ENCODE measurements at regions not wholly inside any gene's neighbourhood (a gene's known extent, or its start where the extent isn't known, plus 50 kb on each side); places are given as distances from the start of the nearest gene placed in this dataset.

GRCh38 chr13:73223372-73223781 is 164.6 kb downstream of the KLF5 start:
- in situ Hi-C loops (cut with MboI; ENCODE audit: low sequenced_read_pairs, unreplicated experiment), result no loop called here
- no peak for TF ChIP-seq CTCF (IDR thresholded peaks at IDR 0.05; ENCODE audit: borderline replicate concordance, control extremely low read depth, extremely low read depth, insufficient read depth, missing control alignments)
- no peak for DNase-seq (ENCODE audit: low spot score)

- no peak for TF ChIP-seq CTCF (IDR thresholded peaks at IDR 0.05; ENCODE audit: borderline replicate concordance, control extremely low read depth, extremely low read depth, insufficient read depth, missing control alignments)
- DNase-seq (ENCODE audit: low spot score), result no peak
- in situ Hi-C loops (cut with MboI; ENCODE audit: low sequenced_read_pairs, unreplicated experiment), result no loop called here
Measured at GRCh38 chr13:73222627-73223305, 164.0 kb downstream of the KLF5 start.

GRCh38 chr13:73220966-73221720 is 162.3 kb downstream of the KLF5 start:
- no peak for TF ChIP-seq CTCF (IDR thresholded peaks at IDR 0.05; ENCODE audit: borderline replicate concordance, control extremely low read depth, extremely low read depth, insufficient read depth, missing control alignments)
- DNase-seq (ENCODE audit: low spot score), result no peak
- in situ Hi-C loops (cut with MboI; ENCODE audit: low sequenced_read_pairs, unreplicated experiment), result no loop called here

- in situ Hi-C loops (cut with MboI; ENCODE audit: low sequenced_read_pairs, unreplicated experiment), result no loop called here
- no peak for TF ChIP-seq CTCF (IDR thresholded peaks at IDR 0.05; ENCODE audit: borderline replicate concordance, control extremely low read depth, extremely low read depth, insufficient read depth, missing control alignments)
- DNase-seq (ENCODE audit: low spot score), result no peak
Measured at GRCh38 chr13:73218181-73218580, 159.4 kb downstream of the KLF5 start.

GRCh38 chr13:73216381-73216831 is 157.6 kb downstream of the KLF5 start:
- no peak for TF ChIP-seq CTCF (IDR thresholded peaks at IDR 0.05; ENCODE audit: borderline replicate concordance, control extremely low read depth, extremely low read depth, insufficient read depth, missing control alignments)
- no peak for DNase-seq (ENCODE audit: low spot score)
- in situ Hi-C loops (cut with MboI; ENCODE audit: low sequenced_read_pairs, unreplicated experiment), result no loop called here

- no peak for DNase-seq (ENCODE audit: low spot score)
- no peak for TF ChIP-seq CTCF (IDR thresholded peaks at IDR 0.05; ENCODE audit: borderline replicate concordance, control extremely low read depth, extremely low read depth, insufficient read depth, missing control alignments)
- in situ Hi-C loops (cut with MboI; ENCODE audit: low sequenced_read_pairs, unreplicated experiment), result no loop called here
Measured at GRCh38 chr13:73215823-73216222, 157.0 kb downstream of the KLF5 start.
